ENCODE measurements at regions not wholly inside any gene's neighbourhood (a gene's known extent, or its start where the extent isn't known, plus 50 kb on each side); places are given as distances from the start of the nearest gene placed in this dataset.

GRCh38 chr2:16092861-16093638 is 152.7 kb downstream of the MYCN start:
- Histone ChIP-seq H3K27me3 (ENCODE audit: insufficient read depth, low read depth, low read length) (no peaks in the 10 kb centered on the region), H2AFZ (ENCODE audit: low read depth, low read length) (no peak overlapping the region), H3K79me2 (replicated peaks; ENCODE audit: insufficient read depth, low read length) (no peaks in the 10 kb centered on the region), H3K9ac (ENCODE audit: low read length) (no peak overlapping the region), H3K9me2 (ENCODE audit: insufficient read depth, low read length) (no peaks in the 10 kb centered on the region), H4K20me1 (ENCODE audit: insufficient read depth) (no peaks in the 10 kb centered on the region), H3K9me3 (ENCODE audit: low read length) (no peaks in the 10 kb centered on the region), H3K27ac (ENCODE audit: low read length) (no peak overlapping the region), H3K4me3 (ENCODE audit: low read length) (no peak overlapping the region), H3K4me2 (ENCODE audit: low read length) (no peak overlapping the region), H3K36me3 (ENCODE audit: insufficient read depth, low read length) (no peaks in the 10 kb centered on the region), H3F3A (ENCODE audit: insufficient read depth, low read length, poor library complexity, severe bottlenecking) (no peaks in the 10 kb centered on the region)
- no peak for TF ChIP-seq SMC3 (conservative IDR thresholded peaks at IDR 0.05; ENCODE audit: poor library complexity)
- TF ChIP-seq EZH2 (IDR thresholded peaks at IDR 0.05; ENCODE audit: borderline replicate concordance, insufficient read depth, low read length, poor library complexity, severe bottlenecking), result no peak
- TF ChIP-seq POLR2AphosphoS5 (IDR thresholded peaks at IDR 0.05), result no peak
- no peak for TF ChIP-seq EP300 (conservative IDR thresholded peaks at IDR 0.05; ENCODE audit: poor library complexity, severe bottlenecking)
- TF ChIP-seq RAD21 (conservative IDR thresholded peaks at IDR 0.05), result no peak
- TF ChIP-seq MXI1 (conservative IDR thresholded peaks at IDR 0.05; ENCODE audit: poor library complexity, severe bottlenecking), result no peak
- no peak for TF ChIP-seq REST (IDR thresholded peaks at IDR 0.05; ENCODE audit: borderline replicate concordance)
- TF ChIP-seq TAF1 (IDR thresholded peaks at IDR 0.05; ENCODE audit: low read depth), result no peak
- TF ChIP-seq CTCF (IDR thresholded peaks at IDR 0.05; ENCODE audit: poor library complexity, severe bottlenecking), result no peak

GRCh38 chr2:16091576-16092282 is 151.4 kb downstream of the MYCN start:
- TF ChIP-seq POLR2AphosphoS5 (IDR thresholded peaks at IDR 0.05) (no peak), EP300 (conservative IDR thresholded peaks at IDR 0.05; ENCODE audit: poor library complexity, severe bottlenecking) (no peak), EZH2 (IDR thresholded peaks at IDR 0.05; ENCODE audit: borderline replicate concordance, insufficient read depth, low read length, poor library complexity, severe bottlenecking) (no peak), CTCF (IDR thresholded peaks at IDR 0.05; ENCODE audit: poor library complexity, severe bottlenecking) (no peak), TAF1 (IDR thresholded peaks at IDR 0.05; ENCODE audit: low read depth) (no peak), REST (IDR thresholded peaks at IDR 0.05; ENCODE audit: borderline replicate concordance) (no peak), RAD21 (conservative IDR thresholded peaks at IDR 0.05) (no peak), SMC3 (conservative IDR thresholded peaks at IDR 0.05; ENCODE audit: poor library complexity) (no peak), MXI1 (conservative IDR thresholded peaks at IDR 0.05; ENCODE audit: poor library complexity, severe bottlenecking) (no peak)

More at GRCh38 chr2:16091576-16092282, 151.4 kb downstream of the MYCN start:
- H3K9me3 ChIP-seq (ENCODE audit: low read length), result no peaks in the 10 kb centered on the region
- no peak overlapping the region for H3K27ac ChIP-seq (ENCODE audit: low read length)
- no peak overlapping the region for H2AFZ ChIP-seq (ENCODE audit: low read depth, low read length)
- no peaks in the 10 kb centered on the region for H3K27me3 ChIP-seq (ENCODE audit: insufficient read depth, low read depth, low read length)
- no peaks in the 10 kb centered on the region for H3K79me2 ChIP-seq (replicated peaks; ENCODE audit: insufficient read depth, low read length)
- no peak overlapping the region for H3K4me2 ChIP-seq (ENCODE audit: low read length)
- no peak overlapping the region for H3K9ac ChIP-seq (ENCODE audit: low read length)
- no peaks in the 10 kb centered on the region for H4K20me1 ChIP-seq (ENCODE audit: insufficient read depth)
- no peaks in the 10 kb centered on the region for H3K9me2 ChIP-seq (ENCODE audit: insufficient read depth, low read length)
- H3F3A ChIP-seq (ENCODE audit: insufficient read depth, low read length, poor library complexity, severe bottlenecking), result no peaks in the 10 kb centered on the region
- no peaks in the 10 kb centered on the region for H3K36me3 ChIP-seq (ENCODE audit: insufficient read depth, low read length)
- no peak overlapping the region for H3K4me3 ChIP-seq (ENCODE audit: low read length)
